GM23338 (cell line): ENCODE measurements at regions not wholly inside any gene's neighbourhood (a gene's known extent, or its start where the extent isn't known, plus 50 kb on each side); places are given as distances from the start of the nearest gene placed in this dataset.

Experiments used
- CREB1 ChIP-seq: fragments of 250-450 bp; sonication (Bioruptor Pico); IDR thresholded peaks from 2 replicates; pipeline ENCODE4 v1.5.0; 2020; ENCODE audit warnings: low read depth, mild to moderate bottlenecking, moderate library complexity
- EZH2 ChIP-seq: fragments of 200-600 bp; sonication (generic); IDR thresholded peaks from one replicate; pipeline ENCODE4 v1.8.0; 2017; ENCODE audit warnings: antibody characterized with exemption, mild to moderate bottlenecking, low read depth; ENCODE audit not compliant: unreplicated experiment
- EZH2phosphoT487 ChIP-seq: fragments of 200-600 bp; sonication (generic); IDR thresholded peaks from one replicate; pipeline ENCODE4 v1.8.1; 2018; ENCODE audit warnings: antibody characterized with exemption; ENCODE audit not compliant: unreplicated experiment
- NANOG ChIP-seq: IDR thresholded peaks from 2 replicates; pipeline ENCODE4 v1.6.1; 2016; ENCODE audit warnings: antibody characterized with exemption, borderline replicate concordance
- POLR2AphosphoS5 ChIP-seq: IDR thresholded peaks from 2 replicates; pipeline ENCODE4 v1.6.1; 2016; ENCODE audit warnings: antibody characterized with exemption, low read depth
- STAT1 ChIP-seq: IDR thresholded peaks from one replicate; pipeline ENCODE4 v1.6.1; 2016; ENCODE audit warnings: antibody characterized with exemption; ENCODE audit not compliant: unreplicated experiment
- ZNF114 ChIP-seq: fragments of 250-450 bp; sonication (Bioruptor Pico); IDR thresholded peaks from 2 replicates; pipeline ENCODE4 v1.5.0; 2020; ENCODE audit warnings: mild to moderate bottlenecking, moderate library complexity
- TF ChIP-seq, protein P1 (sequence below), 2 experiments: fragments of 200-600 bp in 1 of 2; sonication (generic) in 1 of 2; conservative IDR thresholded peaks; 2 replicates each; pipeline versions ENCODE4 v1.5.1 to v1.6.1; 2016 to 2017; ENCODE audit warnings: antibody characterized with exemption in 2 of 2, low read depth in 2 of 2, mild to moderate bottlenecking in 2 of 2, moderate library complexity in 1 of 2
- TF ChIP-seq, protein P2 (sequence below): IDR thresholded peaks from one replicate; pipeline ENCODE4 v1.6.1; 2018; ENCODE audit warnings: antibody characterized with exemption; ENCODE audit not compliant: unreplicated experiment
- TF ChIP-seq, protein P3 (sequence below): IDR thresholded peaks from 2 replicates; pipeline ENCODE4 v1.6.1; 2016; ENCODE audit warnings: antibody characterized with exemption

DNA sequence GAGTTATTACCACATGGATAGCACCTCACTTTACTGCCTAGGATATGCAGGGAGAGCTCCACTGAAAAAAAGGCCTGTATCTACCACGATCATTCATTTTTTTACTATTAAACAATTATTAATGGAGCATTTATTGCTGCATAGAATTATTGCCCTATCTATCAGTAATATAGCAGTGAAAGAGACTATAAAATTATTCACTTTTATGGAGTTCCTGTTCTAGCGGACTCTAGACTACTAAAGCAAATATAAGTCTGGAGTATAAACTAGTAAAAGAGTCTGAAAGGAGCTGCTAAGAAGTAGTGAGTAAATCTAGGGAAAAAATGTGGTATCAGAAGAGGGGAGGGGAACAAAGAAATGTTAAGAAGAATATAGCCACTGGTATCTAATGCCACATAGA, 150.4 kb upstream of the CYLC2 start:
- TF ChIP-seq, protein P1, sequence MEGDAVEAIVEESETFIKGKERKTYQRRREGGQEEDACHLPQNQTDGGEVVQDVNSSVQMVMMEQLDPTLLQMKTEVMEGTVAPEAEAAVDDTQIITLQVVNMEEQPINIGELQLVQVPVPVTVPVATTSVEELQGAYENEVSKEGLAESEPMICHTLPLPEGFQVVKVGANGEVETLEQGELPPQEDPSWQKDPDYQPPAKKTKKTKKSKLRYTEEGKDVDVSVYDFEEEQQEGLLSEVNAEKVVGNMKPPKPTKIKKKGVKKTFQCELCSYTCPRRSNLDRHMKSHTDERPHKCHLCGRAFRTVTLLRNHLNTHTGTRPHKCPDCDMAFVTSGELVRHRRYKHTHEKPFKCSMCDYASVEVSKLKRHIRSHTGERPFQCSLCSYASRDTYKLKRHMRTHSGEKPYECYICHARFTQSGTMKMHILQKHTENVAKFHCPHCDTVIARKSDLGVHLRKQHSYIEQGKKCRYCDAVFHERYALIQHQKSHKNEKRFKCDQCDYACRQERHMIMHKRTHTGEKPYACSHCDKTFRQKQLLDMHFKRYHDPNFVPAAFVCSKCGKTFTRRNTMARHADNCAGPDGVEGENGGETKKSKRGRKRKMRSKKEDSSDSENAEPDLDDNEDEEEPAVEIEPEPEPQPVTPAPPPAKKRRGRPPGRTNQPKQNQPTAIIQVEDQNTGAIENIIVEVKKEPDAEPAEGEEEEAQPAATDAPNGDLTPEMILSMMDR (conservative IDR thresholded peaks at IDR 0.05; ENCODE audit: low read depth in 2 of 2), result no peak
- TF ChIP-seq EZH2 (no peak), POLR2AphosphoS5 (no peak), NANOG (no peak), ZNF114 (CRISPR knock-in tag) (no peak), EZH2phosphoT487 (no peak), STAT1 (no peak), CREB1 (CRISPR knock-in tag) (no peak)
- TF ChIP-seq, protein P2, sequence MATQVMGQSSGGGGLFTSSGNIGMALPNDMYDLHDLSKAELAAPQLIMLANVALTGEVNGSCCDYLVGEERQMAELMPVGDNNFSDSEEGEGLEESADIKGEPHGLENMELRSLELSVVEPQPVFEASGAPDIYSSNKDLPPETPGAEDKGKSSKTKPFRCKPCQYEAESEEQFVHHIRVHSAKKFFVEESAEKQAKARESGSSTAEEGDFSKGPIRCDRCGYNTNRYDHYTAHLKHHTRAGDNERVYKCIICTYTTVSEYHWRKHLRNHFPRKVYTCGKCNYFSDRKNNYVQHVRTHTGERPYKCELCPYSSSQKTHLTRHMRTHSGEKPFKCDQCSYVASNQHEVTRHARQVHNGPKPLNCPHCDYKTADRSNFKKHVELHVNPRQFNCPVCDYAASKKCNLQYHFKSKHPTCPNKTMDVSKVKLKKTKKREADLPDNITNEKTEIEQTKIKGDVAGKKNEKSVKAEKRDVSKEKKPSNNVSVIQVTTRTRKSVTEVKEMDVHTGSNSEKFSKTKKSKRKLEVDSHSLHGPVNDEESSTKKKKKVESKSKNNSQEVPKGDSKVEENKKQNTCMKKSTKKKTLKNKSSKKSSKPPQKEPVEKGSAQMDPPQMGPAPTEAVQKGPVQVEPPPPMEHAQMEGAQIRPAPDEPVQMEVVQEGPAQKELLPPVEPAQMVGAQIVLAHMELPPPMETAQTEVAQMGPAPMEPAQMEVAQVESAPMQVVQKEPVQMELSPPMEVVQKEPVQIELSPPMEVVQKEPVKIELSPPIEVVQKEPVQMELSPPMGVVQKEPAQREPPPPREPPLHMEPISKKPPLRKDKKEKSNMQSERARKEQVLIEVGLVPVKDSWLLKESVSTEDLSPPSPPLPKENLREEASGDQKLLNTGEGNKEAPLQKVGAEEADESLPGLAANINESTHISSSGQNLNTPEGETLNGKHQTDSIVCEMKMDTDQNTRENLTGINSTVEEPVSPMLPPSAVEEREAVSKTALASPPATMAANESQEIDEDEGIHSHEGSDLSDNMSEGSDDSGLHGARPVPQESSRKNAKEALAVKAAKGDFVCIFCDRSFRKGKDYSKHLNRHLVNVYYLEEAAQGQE, result no peak
- TF ChIP-seq, protein P3, sequence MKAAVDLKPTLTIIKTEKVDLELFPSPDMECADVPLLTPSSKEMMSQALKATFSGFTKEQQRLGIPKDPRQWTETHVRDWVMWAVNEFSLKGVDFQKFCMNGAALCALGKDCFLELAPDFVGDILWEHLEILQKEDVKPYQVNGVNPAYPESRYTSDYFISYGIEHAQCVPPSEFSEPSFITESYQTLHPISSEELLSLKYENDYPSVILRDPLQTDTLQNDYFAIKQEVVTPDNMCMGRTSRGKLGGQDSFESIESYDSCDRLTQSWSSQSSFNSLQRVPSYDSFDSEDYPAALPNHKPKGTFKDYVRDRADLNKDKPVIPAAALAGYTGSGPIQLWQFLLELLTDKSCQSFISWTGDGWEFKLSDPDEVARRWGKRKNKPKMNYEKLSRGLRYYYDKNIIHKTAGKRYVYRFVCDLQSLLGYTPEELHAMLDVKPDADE, result no peak
